Type B pancreatic cell (in vitro differentiated cells): ENCODE measurements at regions not wholly inside any gene's neighbourhood (a gene's known extent, or its start where the extent isn't known, plus 50 kb on each side); places are given as distances from the start of the nearest gene placed in this dataset.

Experiments
- DNase-seq: peaks from one replicate; pipeline ENCODE4 v3.0.0; 2021; ENCODE audit warnings: mixed read lengths; ENCODE audit not compliant: unreplicated experiment; ENCODE audit errors: extremely low spot score
- H3K27ac Mint-ChIP-seq: 2 replicates; pipeline ENCODE4 v1.8.0; 2021; ENCODE audit warnings: mild to moderate bottlenecking, mixed read lengths
- H3K27me3 Mint-ChIP-seq: 2 replicates; pipeline ENCODE4 v1.8.0; 2021; ENCODE audit warnings: mixed read lengths
- H3K36me3 Mint-ChIP-seq: 2 replicates; pipeline ENCODE4 v1.8.0; 2021; ENCODE audit warnings: mixed read lengths
- H3K4me1 Mint-ChIP-seq: one replicate; pipeline ENCODE4 v1.8.0; 2021; ENCODE audit warnings: mixed read lengths; ENCODE audit not compliant: unreplicated experiment
- H3K4me3 Mint-ChIP-seq: 2 replicates; pipeline ENCODE4 v1.8.0; 2021; ENCODE audit warnings: mild to moderate bottlenecking, mixed read lengths
- H3K9me3 Mint-ChIP-seq: 2 replicates; pipeline ENCODE4 v1.8.0; 2021; ENCODE audit warnings: mixed read lengths
- CTCF ChIP-seq: fragments of 200-600 bp; sonication (generic); conservative IDR thresholded peaks from 2 replicates; pipeline ENCODE4 v1.5.0; 2021; ENCODE audit warnings: antibody characterized with exemption, mild to moderate bottlenecking

DNA sequence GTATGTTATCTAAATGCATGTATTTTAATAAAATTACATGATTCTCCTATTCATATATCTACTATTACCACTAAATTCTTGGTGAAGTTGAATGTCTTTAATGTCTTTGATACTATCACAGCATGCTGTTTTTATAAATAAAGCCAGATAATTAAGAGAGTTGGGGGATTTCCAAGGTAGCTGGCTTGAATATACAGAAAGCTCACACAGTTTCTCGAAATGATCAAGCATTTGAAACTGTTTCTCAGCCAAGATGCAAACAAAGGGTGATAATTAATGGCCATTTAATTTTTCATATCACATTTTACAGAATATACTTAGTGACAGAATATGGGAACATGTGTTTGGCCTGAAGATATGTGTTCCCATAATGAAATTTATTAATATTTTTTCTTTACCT, 145.6 kb upstream of the CDH12 start:
- H3K4me1 Mint-ChIP-seq: no peaks in the 10 kb centered on the region
- H3K27me3 Mint-ChIP-seq: no peaks in the 10 kb centered on the region
- H3K9me3 Mint-ChIP-seq: no peaks in the 10 kb centered on the region
- no peaks in the 10 kb centered on the region for H3K36me3 Mint-ChIP-seq
- H3K4me3 Mint-ChIP-seq: no peak overlapping the region
- TF ChIP-seq CTCF: no peak
- no peak overlapping the region for H3K27ac Mint-ChIP-seq
- no peak for DNase-seq

DNA sequence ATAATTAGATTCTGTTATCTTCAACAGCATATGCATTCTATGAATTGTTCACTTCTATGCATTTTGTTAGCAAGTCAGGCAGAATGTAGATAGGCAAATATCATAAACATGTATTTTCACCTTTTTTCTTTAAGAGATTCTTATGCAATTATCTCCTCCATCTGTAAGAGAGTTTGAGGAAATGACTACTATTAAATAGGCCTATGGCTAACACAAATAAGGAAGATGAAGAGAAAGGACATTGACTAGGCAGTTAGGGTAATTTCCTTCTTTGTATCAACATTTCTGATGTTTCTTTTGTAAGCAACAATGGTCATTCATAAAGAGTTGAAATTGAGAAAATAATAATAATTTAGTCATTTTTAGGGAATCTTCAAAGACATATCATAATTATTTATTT, 145.2 kb upstream of the CDH12 start:
- Mint-ChIP-seq H3K4me1 (no peaks in the 10 kb centered on the region), H3K27ac (no peak overlapping the region)

DNA sequence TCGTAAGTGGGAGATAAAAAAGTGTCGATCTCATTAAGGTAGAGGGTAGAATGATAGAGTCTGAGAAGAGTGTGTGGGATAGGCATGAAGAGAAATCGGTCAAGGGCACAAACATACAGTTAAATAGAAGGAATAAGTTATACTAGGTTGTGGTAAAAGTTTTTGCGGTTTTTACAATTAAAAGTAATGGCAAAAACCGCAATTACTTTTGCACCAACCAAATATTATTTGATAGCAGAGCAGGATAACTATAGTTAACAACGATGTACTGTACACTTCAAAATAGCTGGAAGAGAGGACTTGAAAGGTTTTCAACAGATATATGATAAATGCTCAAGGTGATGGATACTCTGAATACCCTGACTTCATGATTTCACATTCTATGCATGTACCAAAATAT, 135.8 kb upstream of the CDH12 start:
- no peaks in the 10 kb centered on the region for H3K36me3 Mint-ChIP-seq
- DNase-seq: no peak
- no peaks in the 10 kb centered on the region for H3K9me3 Mint-ChIP-seq
- TF ChIP-seq CTCF: no peak
- no peaks in the 10 kb centered on the region for H3K4me1 Mint-ChIP-seq
- H3K27me3 Mint-ChIP-seq: no peaks in the 10 kb centered on the region
- H3K4me3 Mint-ChIP-seq: no peak overlapping the region
- no peak overlapping the region for H3K27ac Mint-ChIP-seq

More for the DNA sequence above, 145.2 kb upstream of the CDH12 start:
- DNase-seq: no peak
- H3K27me3 Mint-ChIP-seq: no peaks in the 10 kb centered on the region
- H3K9me3 Mint-ChIP-seq: no peaks in the 10 kb centered on the region
- no peak for TF ChIP-seq CTCF
- H3K36me3 Mint-ChIP-seq: no peaks in the 10 kb centered on the region
- no peak overlapping the region for H3K4me3 Mint-ChIP-seq

- H3K27ac Mint-ChIP-seq: no peak overlapping the region
- no peak for DNase-seq
- TF ChIP-seq CTCF: no peak
- no peaks in the 10 kb centered on the region for H3K9me3 Mint-ChIP-seq
- no peaks in the 10 kb centered on the region for H3K4me1 Mint-ChIP-seq
- no peak overlapping the region for H3K4me3 Mint-ChIP-seq
- H3K27me3 Mint-ChIP-seq: no peaks in the 10 kb centered on the region
- H3K36me3 Mint-ChIP-seq: no peaks in the 10 kb centered on the region
These were observed 133.1 kb upstream of the CDH12 start for GRCh38 chr5:22986281-22986680.

- no peak for DNase-seq
- H3K27me3 Mint-ChIP-seq: no peaks in the 10 kb centered on the region
- H3K27ac Mint-ChIP-seq: no peak overlapping the region
- TF ChIP-seq CTCF: no peak
- no peaks in the 10 kb centered on the region for H3K9me3 Mint-ChIP-seq
- no peak overlapping the region for H3K4me3 Mint-ChIP-seq
- H3K36me3 Mint-ChIP-seq: no peaks in the 10 kb centered on the region
- no peaks in the 10 kb centered on the region for H3K4me1 Mint-ChIP-seq
These were observed 132.3 kb upstream of the CDH12 start for GRCh38 chr5:22985446-22985845.

GRCh38 chr5:22970956-22971618, 117.9 kb upstream of the CDH12 start:
- H3K27ac Mint-ChIP-seq: no peak overlapping the region
- no peak overlapping the region for H3K4me3 Mint-ChIP-seq
- no peak for TF ChIP-seq CTCF
- H3K36me3 Mint-ChIP-seq: no peaks in the 10 kb centered on the region
- DNase-seq: no peak
- H3K9me3 Mint-ChIP-seq: peaks cover 11% of the 10 kb centered on the region
- no peaks in the 10 kb centered on the region for H3K27me3 Mint-ChIP-seq
- H3K4me1 Mint-ChIP-seq: no peaks in the 10 kb centered on the region
